Esophagus squamous epithelium (tissue), 4 donors: ENCODE measurements at regions not wholly inside any gene's neighbourhood (a gene's known extent, or its start where the extent isn't known, plus 50 kb on each side); places are given as distances from the start of the nearest gene placed in this dataset.

Experiments used
- POLR2A ChIP-seq, 4 donors: fragments of 450-650 bp; IDR thresholded peaks; one replicate each; pipeline ENCODE4 v1.6.1; 2017; ENCODE audit warnings: antibody characterized with exemption in 4 of 4, mild to moderate bottlenecking in 4 of 4, moderate library complexity in 3 of 4
- TF ChIP-seq, protein P1 (sequence below), 6 experiments: fragments of 450-650 bp in 4 of 6; fragments of 200-600 bp in 2 of 6; sonication (generic) in 2 of 6; IDR thresholded peaks; one replicate each; pipeline ENCODE4 v1.5.1; 2016 to 2019; ENCODE audit warnings: antibody characterized with exemption in 6 of 6, mild to moderate bottlenecking in 4 of 6, moderate library complexity in 4 of 6

DNA sequence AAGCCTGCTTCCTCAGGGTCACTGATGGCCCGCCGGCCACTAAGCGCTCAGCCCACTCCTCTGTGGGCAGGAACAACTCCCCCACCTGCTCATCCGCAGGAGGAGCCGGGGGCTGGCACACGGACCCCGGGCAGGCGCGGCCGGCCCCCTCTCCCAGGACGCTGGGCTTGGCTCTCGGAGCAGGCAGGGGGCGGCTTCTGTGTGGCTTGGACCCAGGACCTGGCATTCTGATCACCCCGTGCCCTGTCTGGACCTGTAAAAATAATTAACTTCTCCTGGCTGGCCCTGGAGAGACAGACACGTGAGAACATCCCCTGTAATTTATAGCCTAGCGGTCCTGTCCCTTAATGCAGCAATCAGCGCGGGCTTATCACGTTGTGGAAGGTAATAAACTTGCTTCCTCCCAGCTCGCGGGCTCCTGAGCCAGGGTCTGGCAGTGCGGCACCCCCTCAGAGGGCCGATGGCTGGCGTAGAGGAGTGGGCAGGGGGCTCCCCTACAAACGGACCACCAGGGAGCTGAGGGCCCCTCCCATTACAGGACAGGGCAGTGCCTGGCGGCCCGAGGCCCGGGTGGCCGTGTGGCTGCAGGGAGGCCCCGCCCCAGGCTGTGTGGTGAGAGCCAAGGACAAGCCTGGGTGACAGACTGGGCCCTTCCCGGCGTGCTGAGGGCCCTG, 84.5 kb upstream of the NKX1-1 start:
- TF ChIP-seq, protein P1, sequence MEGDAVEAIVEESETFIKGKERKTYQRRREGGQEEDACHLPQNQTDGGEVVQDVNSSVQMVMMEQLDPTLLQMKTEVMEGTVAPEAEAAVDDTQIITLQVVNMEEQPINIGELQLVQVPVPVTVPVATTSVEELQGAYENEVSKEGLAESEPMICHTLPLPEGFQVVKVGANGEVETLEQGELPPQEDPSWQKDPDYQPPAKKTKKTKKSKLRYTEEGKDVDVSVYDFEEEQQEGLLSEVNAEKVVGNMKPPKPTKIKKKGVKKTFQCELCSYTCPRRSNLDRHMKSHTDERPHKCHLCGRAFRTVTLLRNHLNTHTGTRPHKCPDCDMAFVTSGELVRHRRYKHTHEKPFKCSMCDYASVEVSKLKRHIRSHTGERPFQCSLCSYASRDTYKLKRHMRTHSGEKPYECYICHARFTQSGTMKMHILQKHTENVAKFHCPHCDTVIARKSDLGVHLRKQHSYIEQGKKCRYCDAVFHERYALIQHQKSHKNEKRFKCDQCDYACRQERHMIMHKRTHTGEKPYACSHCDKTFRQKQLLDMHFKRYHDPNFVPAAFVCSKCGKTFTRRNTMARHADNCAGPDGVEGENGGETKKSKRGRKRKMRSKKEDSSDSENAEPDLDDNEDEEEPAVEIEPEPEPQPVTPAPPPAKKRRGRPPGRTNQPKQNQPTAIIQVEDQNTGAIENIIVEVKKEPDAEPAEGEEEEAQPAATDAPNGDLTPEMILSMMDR (IDR thresholded peaks at IDR 0.05) = no peak
- no peak for TF ChIP-seq POLR2A (IDR thresholded peaks at IDR 0.05)
